H9 (cell line): ENCODE measurements at regions not wholly inside any gene's neighbourhood (a gene's known extent, or its start where the extent isn't known, plus 50 kb on each side); places are given as distances from the start of the nearest gene placed in this dataset.

Experiments used
- DNase-seq: peaks from one replicate; pipeline ENCODE4 v3.0.0-alpha.2; 2017
- H2AFZ ChIP-seq: one replicate; pipeline ENCODE4 v1.6.1; 2013; ENCODE audit warnings: mild to moderate bottlenecking, low read length, control low read depth, moderate library complexity
- H2AK5ac ChIP-seq: 2 replicates; pipeline ENCODE4 v1.6.1; 2013; ENCODE audit warnings: low read length, control low read depth, mixed read lengths; ENCODE audit not compliant: insufficient read length
- H2BK120ac ChIP-seq: one replicate; pipeline ENCODE4 v1.6.1; 2013; ENCODE audit warnings: low read depth, mild to moderate bottlenecking, low read length, control low read depth, inconsistent platforms; ENCODE audit not compliant: poor library complexity, severe bottlenecking
- H2BK12ac ChIP-seq: 2 replicates; pipeline ENCODE4 v1.6.1; 2013; ENCODE audit warnings: low read length, control low read depth, mixed read lengths, low read depth; ENCODE audit not compliant: insufficient read length
- H2BK15ac ChIP-seq: 2 replicates; pipeline ENCODE4 v1.6.1; 2013; ENCODE audit warnings: low read depth, low read length, control low read depth
- H2BK20ac ChIP-seq: one replicate; pipeline ENCODE4 v1.6.1; 2013; ENCODE audit warnings: low read depth, mild to moderate bottlenecking, low read length, control low read depth, inconsistent platforms; ENCODE audit not compliant: poor library complexity, severe bottlenecking
- H2BK5ac ChIP-seq: 2 replicates; pipeline ENCODE4 v1.6.1; 2013; ENCODE audit warnings: low read length, control low read depth, mixed read lengths; ENCODE audit not compliant: insufficient read length
- H3K14ac ChIP-seq: 2 replicates; pipeline ENCODE4 v1.6.1; 2013; ENCODE audit warnings: low read length, control low read depth; ENCODE audit not compliant: insufficient read depth
- H3K18ac ChIP-seq: 2 replicates; pipeline ENCODE4 v1.6.1; 2013; ENCODE audit warnings: low read depth, mild to moderate bottlenecking, mixed read lengths, low read length, control low read depth; ENCODE audit not compliant: insufficient read length
- H3K23ac ChIP-seq: 2 replicates; pipeline ENCODE4 v1.6.1; 2013; ENCODE audit warnings: low read length, control low read depth, mixed read lengths, low read depth; ENCODE audit not compliant: insufficient read length
- H3K23me2 ChIP-seq: 2 replicates; pipeline ENCODE4 v1.6.1; 2013; ENCODE audit warnings: low read depth, mild to moderate bottlenecking, mixed read lengths, low read length, control low read depth; ENCODE audit not compliant: insufficient read length, poor library complexity, severe bottlenecking
- H3K27ac ChIP-seq: 2 replicates; pipeline ENCODE4 v1.5.1; 2013; ENCODE audit warnings: low read length, control low read depth, mixed read lengths, low read depth; ENCODE audit not compliant: insufficient read length
- H3K27me3 ChIP-seq: 2 replicates; pipeline ENCODE4 v1.6.1; 2013; ENCODE audit warnings: low read length, control low read depth, inconsistent platforms; ENCODE audit not compliant: insufficient read depth
- H3K4ac ChIP-seq: 2 replicates; pipeline ENCODE4 v1.6.1; 2013; ENCODE audit warnings: low read depth, mild to moderate bottlenecking, control low read depth, inconsistent platforms, low read length, moderate library complexity
- H3K4me1 ChIP-seq: 2 replicates; pipeline ENCODE4 v1.6.1; 2013; ENCODE audit warnings: low read length, control low read depth, inconsistent platforms; ENCODE audit not compliant: insufficient read depth
- H3K4me2 ChIP-seq: 2 replicates; pipeline ENCODE4 v1.6.1; 2013; ENCODE audit warnings: low read length, control low read depth, mixed read lengths; ENCODE audit not compliant: insufficient read length, insufficient read depth
- H3K56ac ChIP-seq: 2 replicates; pipeline ENCODE4 v1.6.1; 2013; ENCODE audit warnings: low read depth, mild to moderate bottlenecking, mixed read lengths, low read length, control low read depth; ENCODE audit not compliant: insufficient read length
- H3K79me1 ChIP-seq: 2 replicates; pipeline ENCODE4 v1.6.1; 2013; ENCODE audit warnings: low read depth, mild to moderate bottlenecking, moderate library complexity, low read length, control low read depth, inconsistent platforms; ENCODE audit not compliant: insufficient read depth, poor library complexity, severe bottlenecking
- H3K79me2 ChIP-seq: 2 replicates; pipeline ENCODE4 v1.6.1; 2013; ENCODE audit warnings: low read length, control low read depth, inconsistent platforms; ENCODE audit not compliant: insufficient read depth
- H3K9ac ChIP-seq: 2 replicates; pipeline ENCODE4 v1.6.1; 2013; ENCODE audit warnings: low read length, control low read depth, mixed read lengths; ENCODE audit not compliant: insufficient read length; ENCODE audit errors: extremely low read depth
- H3K9me3 ChIP-seq: one replicate; pipeline ENCODE4 v1.6.1; 2013; ENCODE audit warnings: low read depth, low read length, inconsistent platforms; ENCODE audit not compliant: control insufficient read depth
- H3T11ph ChIP-seq: one replicate; pipeline ENCODE4 v1.6.1; 2013; ENCODE audit warnings: mild to moderate bottlenecking, low read length, control low read depth, inconsistent platforms
- H4K20me1 ChIP-seq: one replicate; pipeline ENCODE4 v1.6.1; 2013; ENCODE audit not compliant: control insufficient read depth, insufficient read length, insufficient read depth
- H4K5ac ChIP-seq: 2 replicates; pipeline ENCODE4 v1.6.1; 2013; ENCODE audit warnings: low read depth, mild to moderate bottlenecking, mixed read lengths, low read length, control low read depth; ENCODE audit not compliant: insufficient read length
- H4K8ac ChIP-seq: replicated peaks from 2 replicates; pipeline ENCODE4 v1.6.1; 2013; ENCODE audit warnings: low read length, control low read depth, mixed read lengths, low read depth; ENCODE audit not compliant: insufficient read length
- H4K91ac ChIP-seq: 2 replicates; pipeline ENCODE4 v1.6.1; 2013; ENCODE audit warnings: low read depth, mild to moderate bottlenecking, moderate library complexity, mixed read lengths, low read length, control low read depth; ENCODE audit not compliant: insufficient read length
- H3K27ac Mint-ChIP-seq, 3 experiments: 2 replicates in 2 of 3; 3 replicates in 1 of 3; pipeline ENCODE4 v1.8.0; 2020 to 2021; ENCODE audit warnings: mixed read lengths in 3 of 3, mild to moderate bottlenecking in 1 of 3, moderate library complexity in 1 of 3
- H3K27me3 Mint-ChIP-seq: 2 replicates; pipeline ENCODE4 v1.8.0; 2021; ENCODE audit warnings: low read depth, mild to moderate bottlenecking, moderate library complexity, mixed read lengths
- H3K36me3 Mint-ChIP-seq, 3 experiments: 2 replicates in 2 of 3; 3 replicates in 1 of 3; pipeline ENCODE4 v1.8.0; 2020 to 2021; ENCODE audit warnings: low read depth in 3 of 3, mixed read lengths in 3 of 3; ENCODE audit not compliant: insufficient read depth in 1 of 3
- H3K4me1 Mint-ChIP-seq, 2 experiments: 2 replicates each; pipeline ENCODE4 v1.8.0; 2020; ENCODE audit warnings: mixed read lengths in 2 of 2
- H3K4me3 Mint-ChIP-seq, 2 experiments: 2 replicates in 1 of 2; 3 replicates in 1 of 2; pipeline ENCODE4 v1.8.0; 2020 to 2021; ENCODE audit warnings: mild to moderate bottlenecking in 2 of 2, mixed read lengths in 2 of 2, moderate library complexity in 1 of 2
- H3K9me3 Mint-ChIP-seq, 2 experiments: 2 replicates in 1 of 2; 3 replicates in 1 of 2; pipeline ENCODE4 v1.8.0; 2020; ENCODE audit warnings: mild to moderate bottlenecking in 2 of 2, mixed read lengths in 2 of 2, moderate library complexity in 1 of 2
- WGBS: extraction: QIAGEN DNeasy Blood & Tissue Kit; methylation state at CpG from one replicate; pipeline ENCODE4 v1.1.7; 2013; ENCODE audit warnings: missing lambda C conversion rate, low lambda C conversion rate, mixed read lengths; ENCODE audit not compliant: insufficient read length; ENCODE audit errors: extremely low coverage; 5-methylcytosine and 5-hydroxymethylcytosine counted together
- TF ChIP-seq, protein P1 (sequence below): fragments of 200-600 bp; sonication (generic); conservative IDR thresholded peaks from 3 replicates; pipeline ENCODE4 v1.8.0; 2021; ENCODE audit warnings: antibody characterized with exemption, mild to moderate bottlenecking

DNA sequence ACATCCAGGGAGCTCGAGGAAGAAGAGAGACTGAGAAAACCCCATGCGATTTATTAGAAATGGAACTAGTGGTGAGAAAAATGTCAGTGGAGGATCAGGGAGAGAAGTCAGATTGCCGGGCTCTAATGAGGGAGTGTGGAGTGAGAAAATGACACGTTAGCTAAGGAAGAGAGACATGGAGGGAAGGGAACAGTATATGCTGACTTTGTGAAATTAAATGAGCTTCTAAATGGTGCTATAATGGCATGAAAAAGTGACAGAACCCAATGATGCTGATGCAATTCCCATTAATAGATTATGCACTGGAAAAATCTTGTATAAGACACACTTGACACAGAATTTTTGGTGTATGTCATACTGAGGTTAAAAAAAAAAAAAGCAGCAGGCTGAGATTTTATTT, 112.6 kb downstream of the HSPH1 start:
- Histone ChIP-seq H3K23ac (no peak overlapping the region), H2BK20ac (no peak overlapping the region), H3K9me3 (no peaks in the 10 kb centered on the region), H3K9ac (no peak overlapping the region), H4K8ac (no peak overlapping the region), H3K14ac (no peak overlapping the region), H2BK120ac (no peak overlapping the region), H3K27me3 (no peaks in the 10 kb centered on the region), H2BK12ac (no peak overlapping the region), H3K27ac (no peak overlapping the region), H3K4me1 (no peaks in the 10 kb centered on the region), H3K23me2 (no peaks in the 10 kb centered on the region), H2BK5ac (no peak overlapping the region), H2AFZ (no peak overlapping the region), H3T11ph (no peak overlapping the region), H2BK15ac (no peak overlapping the region), H3K79me2 (no peaks in the 10 kb centered on the region), H4K5ac (no peak overlapping the region), H4K20me1 (no peaks in the 10 kb centered on the region), H3K18ac (no peak overlapping the region), H4K91ac (no peak overlapping the region), H3K4ac (no peak overlapping the region), H3K4me2 (no peak overlapping the region), H2AK5ac (no peak overlapping the region), H3K79me1 (no peaks in the 10 kb centered on the region), H3K56ac (no peak overlapping the region)
- DNase-seq: no peak
- no peak overlapping the region for H3K27ac Mint-ChIP-seq
- H3K4me1 Mint-ChIP-seq: peaks cover 9 to 16% of the 10 kb centered on the region in 2 experiments
- TF ChIP-seq, protein P1, sequence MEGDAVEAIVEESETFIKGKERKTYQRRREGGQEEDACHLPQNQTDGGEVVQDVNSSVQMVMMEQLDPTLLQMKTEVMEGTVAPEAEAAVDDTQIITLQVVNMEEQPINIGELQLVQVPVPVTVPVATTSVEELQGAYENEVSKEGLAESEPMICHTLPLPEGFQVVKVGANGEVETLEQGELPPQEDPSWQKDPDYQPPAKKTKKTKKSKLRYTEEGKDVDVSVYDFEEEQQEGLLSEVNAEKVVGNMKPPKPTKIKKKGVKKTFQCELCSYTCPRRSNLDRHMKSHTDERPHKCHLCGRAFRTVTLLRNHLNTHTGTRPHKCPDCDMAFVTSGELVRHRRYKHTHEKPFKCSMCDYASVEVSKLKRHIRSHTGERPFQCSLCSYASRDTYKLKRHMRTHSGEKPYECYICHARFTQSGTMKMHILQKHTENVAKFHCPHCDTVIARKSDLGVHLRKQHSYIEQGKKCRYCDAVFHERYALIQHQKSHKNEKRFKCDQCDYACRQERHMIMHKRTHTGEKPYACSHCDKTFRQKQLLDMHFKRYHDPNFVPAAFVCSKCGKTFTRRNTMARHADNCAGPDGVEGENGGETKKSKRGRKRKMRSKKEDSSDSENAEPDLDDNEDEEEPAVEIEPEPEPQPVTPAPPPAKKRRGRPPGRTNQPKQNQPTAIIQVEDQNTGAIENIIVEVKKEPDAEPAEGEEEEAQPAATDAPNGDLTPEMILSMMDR: no peak
- no peaks in the 10 kb centered on the region for H3K9me3 Mint-ChIP-seq
- no peak overlapping the region for H3K4me3 Mint-ChIP-seq
- no CpG with 5 or more reads among the region's 4 CpGs for WGBS
- no peaks in the 10 kb centered on the region for H3K36me3 Mint-ChIP-seq
- H3K27me3 Mint-ChIP-seq: peaks cover 1% of the 10 kb centered on the region
